ENCODE measurements at regions not wholly inside any gene's neighbourhood (a gene's known extent, or its start where the extent isn't known, plus 50 kb on each side); places are given as distances from the start of the nearest gene placed in this dataset.

DNA sequence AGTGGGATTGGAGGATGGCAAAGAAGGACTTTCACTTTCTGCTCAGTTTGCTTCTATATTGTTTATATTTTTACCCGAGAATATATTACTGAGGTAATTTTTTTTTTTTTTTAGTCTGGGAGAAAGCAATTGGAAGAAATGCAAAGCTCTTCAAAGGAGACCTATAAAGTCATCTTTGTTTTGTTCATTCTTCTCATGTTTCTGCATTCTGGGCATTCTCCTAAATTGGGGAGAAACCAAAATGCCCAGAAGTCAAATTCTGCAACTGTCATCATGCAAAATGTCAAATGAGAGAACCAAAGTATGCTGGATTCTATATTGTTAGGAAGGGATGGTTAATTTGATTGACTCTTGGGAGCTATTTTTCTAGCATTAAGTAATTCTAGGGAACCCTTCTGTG lies 168.3 kb upstream of the TSC22D2 start:
- TF ChIP-seq, protein P1, sequence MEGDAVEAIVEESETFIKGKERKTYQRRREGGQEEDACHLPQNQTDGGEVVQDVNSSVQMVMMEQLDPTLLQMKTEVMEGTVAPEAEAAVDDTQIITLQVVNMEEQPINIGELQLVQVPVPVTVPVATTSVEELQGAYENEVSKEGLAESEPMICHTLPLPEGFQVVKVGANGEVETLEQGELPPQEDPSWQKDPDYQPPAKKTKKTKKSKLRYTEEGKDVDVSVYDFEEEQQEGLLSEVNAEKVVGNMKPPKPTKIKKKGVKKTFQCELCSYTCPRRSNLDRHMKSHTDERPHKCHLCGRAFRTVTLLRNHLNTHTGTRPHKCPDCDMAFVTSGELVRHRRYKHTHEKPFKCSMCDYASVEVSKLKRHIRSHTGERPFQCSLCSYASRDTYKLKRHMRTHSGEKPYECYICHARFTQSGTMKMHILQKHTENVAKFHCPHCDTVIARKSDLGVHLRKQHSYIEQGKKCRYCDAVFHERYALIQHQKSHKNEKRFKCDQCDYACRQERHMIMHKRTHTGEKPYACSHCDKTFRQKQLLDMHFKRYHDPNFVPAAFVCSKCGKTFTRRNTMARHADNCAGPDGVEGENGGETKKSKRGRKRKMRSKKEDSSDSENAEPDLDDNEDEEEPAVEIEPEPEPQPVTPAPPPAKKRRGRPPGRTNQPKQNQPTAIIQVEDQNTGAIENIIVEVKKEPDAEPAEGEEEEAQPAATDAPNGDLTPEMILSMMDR (IDR thresholded peaks at IDR 0.05; ENCODE audit: low read depth, low read length): no peak
- TF ChIP-seq POLR2A (IDR thresholded peaks at IDR 0.05; ENCODE audit: extremely low read depth, insufficient read length): no peak

All from NB4 (cell line).